Panc1 (cell line): ENCODE measurements at regions not wholly inside any gene's neighbourhood (a gene's known extent, or its start where the extent isn't known, plus 50 kb on each side); places are given as distances from the start of the nearest gene placed in this dataset.

Source experiments
- ATAC-seq: fragments of 200-7000 bp; cut with Tn5 transposase; 2 replicates; pipeline ENCODE4 v1.9.1; 2020; ENCODE audit warnings: mild to moderate bottlenecking, moderate library complexity
- BruUV-seq: library from RNA; stranded (reverse); fragments of 400-500 nt; replicated peaks from 2 replicates; lab custom pipeline; 2021; lab: Mats Ljungman, UMichigan
- CTCF ChIA-PET: fragments of 300-600 bp; sonication (Branson Sonifier 250); formaldehyde crosslinking; loops from one replicate; lab custom pipeline; 2022; ENCODE audit warnings: antibody characterized with exemption; lab: Charles Lee
- POLR2A ChIA-PET: fragments of 300-600 bp; sonication (Branson Sonifier 250); formaldehyde crosslinking; loops from one replicate; lab custom pipeline; 2022; ENCODE audit warnings: antibody characterized with exemption; lab: Charles Lee
- DNase-seq: peaks from one replicate; pipeline ENCODE4 v3.0.0-alpha.2; 2010; ENCODE audit warnings: low read depth, low spot score
- H3K27ac ChIP-seq: 2 replicates; pipeline ENCODE4 v1.5.1; 2011; ENCODE audit warnings: mild to moderate bottlenecking, low read length, inconsistent platforms
- H3K27me3 ChIP-seq: fragments of 200-500 bp; sonication (Bioruptor generic); 2 replicates; pipeline ENCODE4 v1.6.0; 2014; ENCODE audit warnings: low read length, inconsistent platforms; ENCODE audit not compliant: control insufficient read depth, insufficient read depth
- H3K36me3 ChIP-seq: fragments of 200-500 bp; sonication (Bioruptor generic); 2 replicates; pipeline ENCODE4 v1.5.1; 2014; ENCODE audit warnings: inconsistent platforms, mild to moderate bottlenecking, low read length, moderate library complexity; ENCODE audit not compliant: control insufficient read depth, insufficient read depth
- H3K4me1 ChIP-seq: 2 replicates; pipeline ENCODE4 v1.5.1; 2011; ENCODE audit warnings: inconsistent platforms, mild to moderate bottlenecking, low read length, moderate library complexity; ENCODE audit not compliant: control insufficient read depth, insufficient read depth
- H3K4me3 ChIP-seq, 2 experiments: 2 replicates each; pipeline ENCODE4 v1.5.1; 2011 to 2012; ENCODE audit warnings: low read depth in 2 of 2, low read length in 2 of 2, mild to moderate bottlenecking in 2 of 2, inconsistent platforms in 1 of 2, moderate library complexity in 1 of 2
- H3K9me3 ChIP-seq: fragments of 200-500 bp; sonication (Bioruptor generic); 2 replicates; pipeline ENCODE4 v1.5.1; 2014; ENCODE audit warnings: low read depth, mild to moderate bottlenecking, inconsistent platforms, low read length, moderate library complexity; ENCODE audit not compliant: control insufficient read depth, insufficient read depth
- POLR2AphosphoS5 ChIP-seq: IDR thresholded peaks from 2 replicates; pipeline ENCODE4 v1.6.1; 2012; ENCODE audit warnings: mild to moderate bottlenecking, low read depth, low read length, moderate library complexity
- SIN3A ChIP-seq: IDR thresholded peaks from 2 replicates; pipeline ENCODE4 v1.6.1; 2012; ENCODE audit warnings: low read depth, mild to moderate bottlenecking, low read length, moderate library complexity, borderline replicate concordance; ENCODE audit not compliant: insufficient read depth
- TCF7L2 ChIP-seq: IDR thresholded peaks from 2 replicates; pipeline ENCODE4 v1.6.1; 2011; ENCODE audit warnings: mild to moderate bottlenecking, low read depth, low read length, inconsistent platforms
- in situ Hi-C: cut with HindIII; loops from 2 replicates; pipeline ENCODE4 v1.10.0; 2016; ENCODE audit warnings: low sequenced_read_pairs, low pct_unique_long_range_greater_than_20kb
- intact Hi-C: fragments of 100-400 bp; cut with micrococcal nuclease; formaldehyde crosslinking; loops from one replicate; pipeline ENCODE4 v1.10.0; 2022; ENCODE audit not compliant: unreplicated experiment
- TF ChIP-seq, protein P1 (sequence below): fragments of 450-650 bp; IDR thresholded peaks from 2 replicates; pipeline ENCODE4 v1.5.1; 2017; ENCODE audit warnings: mild to moderate bottlenecking
- TF ChIP-seq, protein P2 (sequence below), 2 experiments: IDR thresholded peaks; 2 replicates each; pipeline ENCODE4 v1.6.1; 2011 to 2012; ENCODE audit warnings: low read depth in 2 of 2, control low read depth in 1 of 2, low read length in 1 of 2, mild to moderate bottlenecking in 1 of 2, moderate library complexity in 1 of 2; ENCODE audit not compliant: insufficient read depth in 1 of 2

DNA sequence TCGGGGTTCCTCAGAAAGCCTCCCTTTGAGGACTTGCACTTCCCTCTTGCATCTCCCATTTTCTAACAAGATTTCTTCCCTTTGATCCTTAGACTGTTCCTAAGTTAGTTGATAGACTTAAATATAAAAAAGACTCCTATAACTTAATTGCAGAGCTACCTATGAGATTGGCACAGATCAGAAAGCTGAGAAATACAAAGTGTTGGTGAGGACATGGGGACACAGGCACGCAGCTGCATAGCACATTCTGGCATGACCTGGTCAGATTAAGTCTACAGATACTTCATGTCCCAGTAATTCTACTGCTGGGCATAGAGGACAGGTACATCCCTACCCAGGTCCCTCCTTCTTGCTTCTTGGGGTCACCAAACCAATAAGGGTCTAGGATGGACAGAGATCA lies 141.7 kb upstream of the LHX5 start:
- H3K4me3 ChIP-seq = no peak overlapping the region
- no peaks in the 10 kb centered on the region for H3K36me3 ChIP-seq
- POLR2A ChIA-PET = no interaction called here
- H3K9me3 ChIP-seq = no peaks in the 10 kb centered on the region
- ATAC-seq = no peak
- H3K27ac ChIP-seq = no peak overlapping the region
- H3K27me3 ChIP-seq = peaks cover 30% of the 10 kb centered on the region
- CTCF ChIA-PET = no interaction called here
- intact Hi-C loops (no loop called here), in situ Hi-C loops (no loop called here)
- no peak for DNase-seq
- no TSS peak for BruUV-seq
- TF ChIP-seq SIN3A (no peak), POLR2AphosphoS5 (no peak), TCF7L2 (no peak)
- TF ChIP-seq, protein P1, sequence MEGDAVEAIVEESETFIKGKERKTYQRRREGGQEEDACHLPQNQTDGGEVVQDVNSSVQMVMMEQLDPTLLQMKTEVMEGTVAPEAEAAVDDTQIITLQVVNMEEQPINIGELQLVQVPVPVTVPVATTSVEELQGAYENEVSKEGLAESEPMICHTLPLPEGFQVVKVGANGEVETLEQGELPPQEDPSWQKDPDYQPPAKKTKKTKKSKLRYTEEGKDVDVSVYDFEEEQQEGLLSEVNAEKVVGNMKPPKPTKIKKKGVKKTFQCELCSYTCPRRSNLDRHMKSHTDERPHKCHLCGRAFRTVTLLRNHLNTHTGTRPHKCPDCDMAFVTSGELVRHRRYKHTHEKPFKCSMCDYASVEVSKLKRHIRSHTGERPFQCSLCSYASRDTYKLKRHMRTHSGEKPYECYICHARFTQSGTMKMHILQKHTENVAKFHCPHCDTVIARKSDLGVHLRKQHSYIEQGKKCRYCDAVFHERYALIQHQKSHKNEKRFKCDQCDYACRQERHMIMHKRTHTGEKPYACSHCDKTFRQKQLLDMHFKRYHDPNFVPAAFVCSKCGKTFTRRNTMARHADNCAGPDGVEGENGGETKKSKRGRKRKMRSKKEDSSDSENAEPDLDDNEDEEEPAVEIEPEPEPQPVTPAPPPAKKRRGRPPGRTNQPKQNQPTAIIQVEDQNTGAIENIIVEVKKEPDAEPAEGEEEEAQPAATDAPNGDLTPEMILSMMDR = no peak
- TF ChIP-seq, protein P2, sequence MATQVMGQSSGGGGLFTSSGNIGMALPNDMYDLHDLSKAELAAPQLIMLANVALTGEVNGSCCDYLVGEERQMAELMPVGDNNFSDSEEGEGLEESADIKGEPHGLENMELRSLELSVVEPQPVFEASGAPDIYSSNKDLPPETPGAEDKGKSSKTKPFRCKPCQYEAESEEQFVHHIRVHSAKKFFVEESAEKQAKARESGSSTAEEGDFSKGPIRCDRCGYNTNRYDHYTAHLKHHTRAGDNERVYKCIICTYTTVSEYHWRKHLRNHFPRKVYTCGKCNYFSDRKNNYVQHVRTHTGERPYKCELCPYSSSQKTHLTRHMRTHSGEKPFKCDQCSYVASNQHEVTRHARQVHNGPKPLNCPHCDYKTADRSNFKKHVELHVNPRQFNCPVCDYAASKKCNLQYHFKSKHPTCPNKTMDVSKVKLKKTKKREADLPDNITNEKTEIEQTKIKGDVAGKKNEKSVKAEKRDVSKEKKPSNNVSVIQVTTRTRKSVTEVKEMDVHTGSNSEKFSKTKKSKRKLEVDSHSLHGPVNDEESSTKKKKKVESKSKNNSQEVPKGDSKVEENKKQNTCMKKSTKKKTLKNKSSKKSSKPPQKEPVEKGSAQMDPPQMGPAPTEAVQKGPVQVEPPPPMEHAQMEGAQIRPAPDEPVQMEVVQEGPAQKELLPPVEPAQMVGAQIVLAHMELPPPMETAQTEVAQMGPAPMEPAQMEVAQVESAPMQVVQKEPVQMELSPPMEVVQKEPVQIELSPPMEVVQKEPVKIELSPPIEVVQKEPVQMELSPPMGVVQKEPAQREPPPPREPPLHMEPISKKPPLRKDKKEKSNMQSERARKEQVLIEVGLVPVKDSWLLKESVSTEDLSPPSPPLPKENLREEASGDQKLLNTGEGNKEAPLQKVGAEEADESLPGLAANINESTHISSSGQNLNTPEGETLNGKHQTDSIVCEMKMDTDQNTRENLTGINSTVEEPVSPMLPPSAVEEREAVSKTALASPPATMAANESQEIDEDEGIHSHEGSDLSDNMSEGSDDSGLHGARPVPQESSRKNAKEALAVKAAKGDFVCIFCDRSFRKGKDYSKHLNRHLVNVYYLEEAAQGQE (IDR thresholded peaks at IDR 0.05; ENCODE audit: insufficient read depth in 1 of 2, low read depth in 2 of 2, low read length in 1 of 2) = no peak
- H3K4me1 ChIP-seq = no peaks in the 10 kb centered on the region

DNA sequence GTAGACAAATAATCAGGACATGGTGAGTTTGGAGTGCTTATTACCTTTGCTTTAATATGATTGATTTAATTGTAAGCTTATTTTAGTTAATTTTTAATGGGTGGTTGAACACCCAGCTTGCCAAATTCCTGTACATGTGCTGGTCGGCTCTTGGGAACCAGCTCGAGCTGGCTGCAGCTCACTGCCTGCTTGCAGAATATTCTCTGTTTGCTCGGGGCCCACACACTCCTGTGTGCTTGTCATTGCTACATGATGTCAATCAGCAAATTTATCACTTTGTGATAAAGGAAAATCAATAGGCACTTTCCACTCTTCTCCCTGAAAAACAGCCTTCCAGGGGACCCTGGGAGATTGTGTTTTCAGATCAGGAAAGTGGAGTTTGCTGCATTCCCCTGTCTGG lies 141.1 kb upstream of the LHX5 start:
- ChIA-PET POLR2A (no interaction called here), CTCF (no interaction called here)
- in situ Hi-C loops (no loop called here), intact Hi-C loops (no loop called here)
- ATAC-seq = no peak
- no peaks in the 10 kb centered on the region for H3K36me3 ChIP-seq
- TF ChIP-seq, protein P2 (IDR thresholded peaks at IDR 0.05; ENCODE audit: insufficient read depth in 1 of 2, low read depth in 2 of 2, low read length in 1 of 2) = no peak
- no peak for TF ChIP-seq SIN3A
- no peak for TF ChIP-seq POLR2AphosphoS5
- TF ChIP-seq TCF7L2 = no peak
- TF ChIP-seq, protein P1 = no peak
- no peak overlapping the region for H3K4me3 ChIP-seq
- H3K9me3 ChIP-seq = no peaks in the 10 kb centered on the region
- no peaks in the 10 kb centered on the region for H3K4me1 ChIP-seq
- H3K27ac ChIP-seq = no peak overlapping the region
- H3K27me3 ChIP-seq = peaks cover 30% of the 10 kb centered on the region
- DNase-seq = no peak
- no TSS peak for BruUV-seq
